ENCODE measurements at regions not wholly inside any gene's neighbourhood (a gene's known extent, or its start where the extent isn't known, plus 50 kb on each side); places are given as distances from the start of the nearest gene placed in this dataset.

GRCh38 chr2:100730290-100730868 is 89.6 kb upstream of the NPAS2 start:
- peak; percentile 61 to 90 for DNase-seq (ENCODE audit: low read depth in 1 of 2, low spot score in 1 of 2)
- H3K27ac ChIP-seq: no peak overlapping the region
- no peaks in the 10 kb centered on the region for H3K36me3 ChIP-seq
- no peak overlapping the region for H3K4me3 ChIP-seq
- TF ChIP-seq CTCF (IDR thresholded peaks at IDR 0.05; ENCODE audit: low read depth, low read length): peak; percentile 85
- no peaks in the 10 kb centered on the region for H3K27me3 ChIP-seq
- H3K9me3 ChIP-seq (ENCODE audit: low read depth): no peaks in the 10 kb centered on the region
- H3K4me1 ChIP-seq (ENCODE audit: low read depth): peaks cover 4% of the 10 kb centered on the region

- Histone ChIP-seq H3K4me3 (no peak overlapping the region), H3K36me3 (no peaks in the 10 kb centered on the region), H3K27me3 (no peaks in the 10 kb centered on the region), H3K27ac (no peak overlapping the region), H3K4me1 (ENCODE audit: low read depth) (peaks cover 4% of the 10 kb centered on the region), H3K9me3 (ENCODE audit: low read depth) (no peaks in the 10 kb centered on the region)
- TF ChIP-seq CTCF (IDR thresholded peaks at IDR 0.05; ENCODE audit: low read depth, low read length): no peak
- peak in 1 of 2 donors; percentile 51 for DNase-seq (ENCODE audit: low read depth in 1 of 2, low spot score in 1 of 2)
Observed at GRCh38 chr2:100731535-100731981, 88.4 kb upstream of the NPAS2 start.

GRCh38 chr2:100733391-100734187 is 86.3 kb upstream of the NPAS2 start:
- Histone ChIP-seq H3K36me3 (no peaks in the 10 kb centered on the region), H3K27me3 (no peaks in the 10 kb centered on the region), H3K27ac (no peak overlapping the region), H3K9me3 (ENCODE audit: low read depth) (no peaks in the 10 kb centered on the region), H3K4me1 (ENCODE audit: low read depth) (peaks cover 4% of the 10 kb centered on the region), H3K4me3 (no peak overlapping the region)
- DNase-seq (ENCODE audit: low read depth in 1 of 2, low spot score in 1 of 2): peak; percentile 10 to 97
- TF ChIP-seq CTCF (IDR thresholded peaks at IDR 0.05; ENCODE audit: low read depth, low read length): no peak

- no peak for DNase-seq (ENCODE audit: low read depth in 1 of 2, low spot score in 1 of 2)
- Histone ChIP-seq H3K4me3 (no peak overlapping the region), H3K9me3 (ENCODE audit: low read depth) (no peaks in the 10 kb centered on the region), H3K36me3 (no peaks in the 10 kb centered on the region), H3K27me3 (no peaks in the 10 kb centered on the region), H3K27ac (no peak overlapping the region), H3K4me1 (ENCODE audit: low read depth) (peaks cover 4% of the 10 kb centered on the region)
- no peak for TF ChIP-seq CTCF (IDR thresholded peaks at IDR 0.05; ENCODE audit: low read depth, low read length)
Observed at GRCh38 chr2:100736121-100736915, 83.6 kb upstream of the NPAS2 start.

- H3K4me1 ChIP-seq (ENCODE audit: low read depth): no peaks in the 10 kb centered on the region
- no peaks in the 10 kb centered on the region for H3K9me3 ChIP-seq (ENCODE audit: low read depth)
- H3K36me3 ChIP-seq: no peaks in the 10 kb centered on the region
- H3K27me3 ChIP-seq: no peaks in the 10 kb centered on the region
- no peak for TF ChIP-seq CTCF (IDR thresholded peaks at IDR 0.05; ENCODE audit: low read depth, low read length)
- DNase-seq (ENCODE audit: low read depth in 1 of 2, low spot score in 1 of 2): no peak
- H3K4me3 ChIP-seq: no peak overlapping the region
- H3K27ac ChIP-seq: no peak overlapping the region
Observed at GRCh38 chr2:100739735-100740432, 80.1 kb upstream of the NPAS2 start.
